DOHH2 (cell line): ENCODE measurements at regions not wholly inside any gene's neighbourhood (a gene's known extent, or its start where the extent isn't known, plus 50 kb on each side); places are given as distances from the start of the nearest gene placed in this dataset.
"Not testable (repeated sequence)": the region's sequence is repeated elsewhere in the genome, so short reads cannot be mapped to it uniquely, and the experiment has no call there.

ENCODE experiments used
- EZH2phosphoT487 ChIP-seq: fragments of 200-600 bp; sonication (generic); IDR thresholded peaks from 2 replicates; pipeline ENCODE4 v1.6.1; 2017; ENCODE audit warnings: borderline replicate concordance, mild to moderate bottlenecking, antibody characterized with exemption, low read length, moderate library complexity, mixed read lengths
- TF ChIP-seq, protein P1 (sequence below): fragments of 200-600 bp; sonication (generic); IDR thresholded peaks from one replicate; pipeline ENCODE4 v1.5.1; 2014; ENCODE audit warnings: antibody characterized with exemption, mild to moderate bottlenecking, low read depth, low read length; ENCODE audit not compliant: poor library complexity, severe bottlenecking

- TF ChIP-seq, protein P1, sequence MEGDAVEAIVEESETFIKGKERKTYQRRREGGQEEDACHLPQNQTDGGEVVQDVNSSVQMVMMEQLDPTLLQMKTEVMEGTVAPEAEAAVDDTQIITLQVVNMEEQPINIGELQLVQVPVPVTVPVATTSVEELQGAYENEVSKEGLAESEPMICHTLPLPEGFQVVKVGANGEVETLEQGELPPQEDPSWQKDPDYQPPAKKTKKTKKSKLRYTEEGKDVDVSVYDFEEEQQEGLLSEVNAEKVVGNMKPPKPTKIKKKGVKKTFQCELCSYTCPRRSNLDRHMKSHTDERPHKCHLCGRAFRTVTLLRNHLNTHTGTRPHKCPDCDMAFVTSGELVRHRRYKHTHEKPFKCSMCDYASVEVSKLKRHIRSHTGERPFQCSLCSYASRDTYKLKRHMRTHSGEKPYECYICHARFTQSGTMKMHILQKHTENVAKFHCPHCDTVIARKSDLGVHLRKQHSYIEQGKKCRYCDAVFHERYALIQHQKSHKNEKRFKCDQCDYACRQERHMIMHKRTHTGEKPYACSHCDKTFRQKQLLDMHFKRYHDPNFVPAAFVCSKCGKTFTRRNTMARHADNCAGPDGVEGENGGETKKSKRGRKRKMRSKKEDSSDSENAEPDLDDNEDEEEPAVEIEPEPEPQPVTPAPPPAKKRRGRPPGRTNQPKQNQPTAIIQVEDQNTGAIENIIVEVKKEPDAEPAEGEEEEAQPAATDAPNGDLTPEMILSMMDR = not testable (repeated sequence)
- TF ChIP-seq EZH2phosphoT487 = not testable (repeated sequence)
Measured at GRCh38 chr16:29257419-29258336, 148.8 kb downstream of the NPIPB11 start.
